ENCODE measurements at regions not wholly inside any gene's neighbourhood (a gene's known extent, or its start where the extent isn't known, plus 50 kb on each side); places are given as distances from the start of the nearest gene placed in this dataset.
"Not testable (repeated sequence)": the region's sequence is repeated elsewhere in the genome, so short reads cannot be mapped to it uniquely, and the experiment has no call there.

DNA sequence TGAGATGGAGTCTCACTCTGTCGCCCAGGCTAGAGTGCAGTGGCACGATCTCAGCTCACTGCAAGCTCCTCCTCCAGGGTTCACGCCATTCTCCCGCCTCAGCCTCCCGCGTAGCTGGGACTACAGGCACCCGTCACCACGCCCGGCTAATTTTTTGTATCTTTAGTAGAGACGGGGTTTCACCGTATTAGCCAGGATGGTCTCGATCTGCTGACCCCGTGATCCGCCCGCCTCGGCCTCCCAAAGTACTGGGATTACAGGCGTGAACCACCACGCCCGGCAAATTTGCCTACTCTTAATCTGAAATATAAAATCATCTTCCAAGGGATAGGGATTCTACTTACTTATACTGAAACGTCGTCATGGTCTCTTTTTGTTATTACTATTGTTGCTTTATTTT lies 314.7 kb downstream of the FGF10 start:
- TF ChIP-seq, protein P1, sequence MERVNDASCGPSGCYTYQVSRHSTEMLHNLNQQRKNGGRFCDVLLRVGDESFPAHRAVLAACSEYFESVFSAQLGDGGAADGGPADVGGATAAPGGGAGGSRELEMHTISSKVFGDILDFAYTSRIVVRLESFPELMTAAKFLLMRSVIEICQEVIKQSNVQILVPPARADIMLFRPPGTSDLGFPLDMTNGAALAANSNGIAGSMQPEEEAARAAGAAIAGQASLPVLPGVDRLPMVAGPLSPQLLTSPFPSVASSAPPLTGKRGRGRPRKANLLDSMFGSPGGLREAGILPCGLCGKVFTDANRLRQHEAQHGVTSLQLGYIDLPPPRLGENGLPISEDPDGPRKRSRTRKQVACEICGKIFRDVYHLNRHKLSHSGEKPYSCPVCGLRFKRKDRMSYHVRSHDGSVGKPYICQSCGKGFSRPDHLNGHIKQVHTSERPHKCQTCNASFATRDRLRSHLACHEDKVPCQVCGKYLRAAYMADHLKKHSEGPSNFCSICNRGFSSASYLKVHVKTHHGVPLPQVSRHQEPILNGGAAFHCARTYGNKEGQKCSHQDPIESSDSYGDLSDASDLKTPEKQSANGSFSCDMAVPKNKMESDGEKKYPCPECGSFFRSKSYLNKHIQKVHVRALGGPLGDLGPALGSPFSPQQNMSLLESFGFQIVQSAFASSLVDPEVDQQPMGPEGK (CRISPR knock-in tag; IDR thresholded peaks at IDR 0.05; ENCODE audit: borderline replicate concordance) = not testable (repeated sequence)
- not testable (repeated sequence) for TF ChIP-seq ZFP3 (CRISPR knock-in tag; IDR thresholded peaks at IDR 0.05); BACH2 (CRISPR knock-in tag; IDR thresholded peaks at IDR 0.05; ENCODE audit: borderline replicate concordance); PPARA (CRISPR knock-in tag; IDR thresholded peaks at IDR 0.05; ENCODE audit: borderline replicate concordance); GLIS3 (CRISPR knock-in tag; IDR thresholded peaks at IDR 0.05); TCF4 (CRISPR knock-in tag; IDR thresholded peaks at IDR 0.05; ENCODE audit: borderline replicate concordance)
- TF ChIP-seq, protein P2, sequence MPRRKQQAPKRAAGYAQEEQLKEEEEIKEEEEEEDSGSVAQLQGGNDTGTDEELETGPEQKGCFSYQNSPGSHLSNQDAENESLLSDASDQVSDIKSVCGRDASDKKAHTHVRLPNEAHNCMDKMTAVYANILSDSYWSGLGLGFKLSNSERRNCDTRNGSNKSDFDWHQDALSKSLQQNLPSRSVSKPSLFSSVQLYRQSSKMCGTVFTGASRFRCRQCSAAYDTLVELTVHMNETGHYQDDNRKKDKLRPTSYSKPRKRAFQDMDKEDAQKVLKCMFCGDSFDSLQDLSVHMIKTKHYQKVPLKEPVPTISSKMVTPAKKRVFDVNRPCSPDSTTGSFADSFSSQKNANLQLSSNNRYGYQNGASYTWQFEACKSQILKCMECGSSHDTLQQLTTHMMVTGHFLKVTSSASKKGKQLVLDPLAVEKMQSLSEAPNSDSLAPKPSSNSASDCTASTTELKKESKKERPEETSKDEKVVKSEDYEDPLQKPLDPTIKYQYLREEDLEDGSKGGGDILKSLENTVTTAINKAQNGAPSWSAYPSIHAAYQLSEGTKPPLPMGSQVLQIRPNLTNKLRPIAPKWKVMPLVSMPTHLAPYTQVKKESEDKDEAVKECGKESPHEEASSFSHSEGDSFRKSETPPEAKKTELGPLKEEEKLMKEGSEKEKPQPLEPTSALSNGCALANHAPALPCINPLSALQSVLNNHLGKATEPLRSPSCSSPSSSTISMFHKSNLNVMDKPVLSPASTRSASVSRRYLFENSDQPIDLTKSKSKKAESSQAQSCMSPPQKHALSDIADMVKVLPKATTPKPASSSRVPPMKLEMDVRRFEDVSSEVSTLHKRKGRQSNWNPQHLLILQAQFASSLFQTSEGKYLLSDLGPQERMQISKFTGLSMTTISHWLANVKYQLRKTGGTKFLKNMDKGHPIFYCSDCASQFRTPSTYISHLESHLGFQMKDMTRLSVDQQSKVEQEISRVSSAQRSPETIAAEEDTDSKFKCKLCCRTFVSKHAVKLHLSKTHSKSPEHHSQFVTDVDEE (CRISPR knock-in tag; IDR thresholded peaks at IDR 0.05) = not testable (repeated sequence)
- TF ChIP-seq, protein P3, sequence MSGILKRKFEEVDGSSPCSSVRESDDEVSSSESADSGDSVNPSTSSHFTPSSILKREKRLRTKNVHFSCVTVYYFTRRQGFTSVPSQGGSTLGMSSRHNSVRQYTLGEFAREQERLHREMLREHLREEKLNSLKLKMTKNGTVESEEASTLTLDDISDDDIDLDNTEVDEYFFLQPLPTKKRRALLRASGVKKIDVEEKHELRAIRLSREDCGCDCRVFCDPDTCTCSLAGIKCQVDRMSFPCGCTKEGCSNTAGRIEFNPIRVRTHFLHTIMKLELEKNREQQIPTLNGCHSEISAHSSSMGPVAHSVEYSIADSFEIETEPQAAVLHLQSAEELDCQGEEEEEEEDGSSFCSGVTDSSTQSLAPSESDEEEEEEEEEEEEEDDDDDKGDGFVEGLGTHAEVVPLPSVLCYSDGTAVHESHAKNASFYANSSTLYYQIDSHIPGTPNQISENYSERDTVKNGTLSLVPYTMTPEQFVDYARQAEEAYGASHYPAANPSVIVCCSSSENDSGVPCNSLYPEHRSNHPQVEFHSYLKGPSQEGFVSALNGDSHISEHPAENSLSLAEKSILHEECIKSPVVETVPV (CRISPR knock-in tag; IDR thresholded peaks at IDR 0.05) = not testable (repeated sequence)
